ENCODE measurements at regions not wholly inside any gene's neighbourhood (a gene's known extent, or its start where the extent isn't known, plus 50 kb on each side); places are given as distances from the start of the nearest gene placed in this dataset.

GRCh38 chr2:176455816-176456291 lies 186.6 kb downstream of the MTX2 start:
- Histone ChIP-seq H4K20me1 (ENCODE audit: insufficient read depth, low read length) (no peaks in the 10 kb centered on the region; the same call in 1 of the 2 replicates), H3K4me1 (ENCODE audit: insufficient read depth, low read length, poor library complexity, severe bottlenecking) (no peaks in the 10 kb centered on the region), H3K9me3 (ENCODE audit: low read length) (no peaks in the 10 kb centered on the region), H3K4me3 (ENCODE audit: low read depth, low read length, poor library complexity, severe bottlenecking) (no peak overlapping the region), H3K79me2 (ENCODE audit: insufficient read depth, low read depth, low read length) (no peaks in the 10 kb centered on the region), H3K36me3 (ENCODE audit: insufficient read depth, low read length) (no peaks in the 10 kb centered on the region), H2AFZ (ENCODE audit: low read length) (no peak overlapping the region), H3K27ac (ENCODE audit: low read depth, low read length, poor library complexity, severe bottlenecking) (no peak overlapping the region), H3K4me2 (ENCODE audit: low read length) (no peak overlapping the region), H3K9me2 (ENCODE audit: insufficient read depth, low read length) (no peaks in the 10 kb centered on the region)
- intact Hi-C loops (cut with micrococcal nuclease; ENCODE audit: unreplicated experiment) = loop anchor here (1.0 to 2.0 kb wide), 3 partner anchors 197 to 329 kb away; no protein-coding TSS in a partner anchor
- DNase-seq (ENCODE audit: low spot score) = no peak
- no TSS peak for BruUV-seq (replicated peaks)
- CTCF ChIA-PET (ENCODE audit: unreplicated experiment) = interaction anchor here (0.6 to 2.5 kb wide), 3 partner anchors 8 to 316 kb away, joined by 3 to 6 read pairs (median 6); no protein-coding TSS in a partner anchor
- POLR2A ChIA-PET = interaction anchor here (1.1 kb wide), 1 partner anchor 319 kb away, joined by 3 read pairs; no protein-coding TSS in a partner anchor
- no peak for TF ChIP-seq EZH2phosphoT487 (IDR thresholded peaks at IDR 0.05; ENCODE audit: borderline replicate concordance, low read depth, low read length)
- no peak for TF ChIP-seq CTCF (conservative IDR thresholded peaks at IDR 0.05; ENCODE audit: low read length)

GRCh38 chr2:176457481-176457880 lies 188.2 kb downstream of the MTX2 start:
- Histone ChIP-seq H3K79me2 (ENCODE audit: insufficient read depth, low read depth, low read length) (no peaks in the 10 kb centered on the region), H3K9me3 (ENCODE audit: low read length) (no peaks in the 10 kb centered on the region), H2AFZ (ENCODE audit: low read length) (no peak overlapping the region), H3K4me2 (ENCODE audit: low read length) (no peak overlapping the region), H3K4me3 (ENCODE audit: low read depth, low read length, poor library complexity, severe bottlenecking) (no peak overlapping the region), H3K27ac (ENCODE audit: low read depth, low read length, poor library complexity, severe bottlenecking) (no peak overlapping the region), H3K4me1 (ENCODE audit: insufficient read depth, low read length, poor library complexity, severe bottlenecking) (no peaks in the 10 kb centered on the region), H3K36me3 (ENCODE audit: insufficient read depth, low read length) (no peaks in the 10 kb centered on the region), H4K20me1 (ENCODE audit: insufficient read depth, low read length) (no peaks in the 10 kb centered on the region; the same call in 1 of the 2 replicates), H3K9me2 (ENCODE audit: insufficient read depth, low read length) (no peaks in the 10 kb centered on the region)
- intact Hi-C loops (cut with micrococcal nuclease; ENCODE audit: unreplicated experiment) = no loop called here
- no peak for DNase-seq (ENCODE audit: low spot score)
- BruUV-seq (replicated peaks) = no TSS peak
- no peak for TF ChIP-seq CTCF (conservative IDR thresholded peaks at IDR 0.05; ENCODE audit: low read length)
- TF ChIP-seq EZH2phosphoT487 (IDR thresholded peaks at IDR 0.05; ENCODE audit: borderline replicate concordance, low read depth, low read length) = no peak
- ChIA-PET POLR2A (interaction anchor here (0.7 kb wide), 1 partner anchor 200 kb away, joined by 3 read pairs; no protein-coding TSS in a partner anchor), CTCF (ENCODE audit: unreplicated experiment) (no interaction called here)

- Histone ChIP-seq H2AFZ (ENCODE audit: low read length) (no peak overlapping the region), H3K9me2 (ENCODE audit: insufficient read depth, low read length) (no peaks in the 10 kb centered on the region), H4K20me1 (ENCODE audit: insufficient read depth, low read length) (no peaks in the 10 kb centered on the region), H3K79me2 (ENCODE audit: insufficient read depth, low read depth, low read length) (no peaks in the 10 kb centered on the region), H3K27ac (ENCODE audit: low read depth, low read length, poor library complexity, severe bottlenecking) (no peak overlapping the region), H3K4me1 (ENCODE audit: insufficient read depth, low read length, poor library complexity, severe bottlenecking) (no peaks in the 10 kb centered on the region), H3K4me3 (ENCODE audit: low read depth, low read length, poor library complexity, severe bottlenecking) (no peak overlapping the region), H3K4me2 (ENCODE audit: low read length) (no peak overlapping the region), H3K9me3 (ENCODE audit: low read length) (no peaks in the 10 kb centered on the region), H3K36me3 (ENCODE audit: insufficient read depth, low read length) (no peaks in the 10 kb centered on the region)
- no TSS peak for BruUV-seq (replicated peaks)
- CTCF ChIA-PET (ENCODE audit: unreplicated experiment) = no interaction called here
- DNase-seq (ENCODE audit: low spot score) = no peak
- TF ChIP-seq CTCF (conservative IDR thresholded peaks at IDR 0.05; ENCODE audit: low read length) = no peak
- TF ChIP-seq EZH2phosphoT487 (IDR thresholded peaks at IDR 0.05; ENCODE audit: borderline replicate concordance, low read depth, low read length) = no peak
- intact Hi-C loops (cut with micrococcal nuclease; ENCODE audit: unreplicated experiment) = no loop called here
- POLR2A ChIA-PET = interaction anchor here (0.7 to 1.1 kb wide), 3 partner anchors 14 to 320 kb away, joined by 3 to 4 read pairs (median 3); no protein-coding TSS in a partner anchor
Observed at GRCh38 chr2:176461098-176461808, 192.0 kb downstream of the MTX2 start.
